ENCODE measurements at regions not wholly inside any gene's neighbourhood (a gene's known extent, or its start where the extent isn't known, plus 50 kb on each side); places are given as distances from the start of the nearest gene placed in this dataset.

- no peak for TF ChIP-seq CTCF (IDR thresholded peaks at IDR 0.05; ENCODE audit: insufficient read depth, low read depth, low read length)
- no peak overlapping the region for H3K4me3 ChIP-seq (ENCODE audit: low read depth, low read length)
- DNase-seq (ENCODE audit: low read depth): no peak
These were observed 80.5 kb downstream of the NPAP1 start for GRCh38 chr15:24756101-24756500.

- TF ChIP-seq CTCF (IDR thresholded peaks at IDR 0.05; ENCODE audit: insufficient read depth, low read depth, low read length): no peak
These were observed 84.5 kb downstream of the NPAP1 start for GRCh38 chr15:24760066-24760465.

GRCh38 chr15:24761704-24762302, 86.2 kb downstream of the NPAP1 start:
- peak; percentile 3 for DNase-seq (ENCODE audit: low read depth)
- H3K4me3 ChIP-seq (ENCODE audit: low read depth, low read length): no peak overlapping the region
- peak; percentile 33 for TF ChIP-seq CTCF (IDR thresholded peaks at IDR 0.05; ENCODE audit: insufficient read depth, low read depth, low read length)

More at GRCh38 chr15:24760066-24760465, 84.5 kb downstream of the NPAP1 start:
- no peak for DNase-seq (ENCODE audit: low read depth)
- no peak overlapping the region for H3K4me3 ChIP-seq (ENCODE audit: low read depth, low read length)

- no peak for TF ChIP-seq CTCF (IDR thresholded peaks at IDR 0.05; ENCODE audit: insufficient read depth, low read depth, low read length)
- no peak for DNase-seq (ENCODE audit: low read depth)
- no peak overlapping the region for H3K4me3 ChIP-seq (ENCODE audit: low read depth, low read length)
These were observed 88.3 kb downstream of the NPAP1 start for GRCh38 chr15:24763891-24764290.

- no peak for DNase-seq (ENCODE audit: low read depth)
- TF ChIP-seq CTCF (IDR thresholded peaks at IDR 0.05; ENCODE audit: insufficient read depth, low read depth, low read length): no peak
These were observed 89.0 kb downstream of the NPAP1 start for GRCh38 chr15:24764375-24765171.

GRCh38 chr15:24766511-24767133, 91.0 kb downstream of the NPAP1 start:
- TF ChIP-seq CTCF (IDR thresholded peaks at IDR 0.05; ENCODE audit: insufficient read depth, low read depth, low read length): no peak
- no peak for DNase-seq (ENCODE audit: low read depth)
- H3K4me3 ChIP-seq (ENCODE audit: low read depth, low read length): no peak overlapping the region

More at GRCh38 chr15:24764375-24765171, 89.0 kb downstream of the NPAP1 start:
- no peak overlapping the region for H3K4me3 ChIP-seq (ENCODE audit: low read depth, low read length)

Data from fibroblast of villous mesenchyme (primary cell).